Small intestine (tissue), 7 donors: ENCODE measurements at regions not wholly inside any gene's neighbourhood (a gene's known extent, or its start where the extent isn't known, plus 50 kb on each side); places are given as distances from the start of the nearest gene placed in this dataset.

Experiments
- DNase-seq, 2 donors: peaks; one replicate each; pipeline versions ENCODE4 v3.0.0 to v3.0.0-alpha.2; 2013
- FAIRE-seq: peaks from 2 replicates; lab custom pipeline; 2012; peaks lifted over from hg19 to GRCh38; lab: Jason Lieb, UNC
- H3K27ac ChIP-seq, 3 donors: one replicate each; pipeline ENCODE4 v1.5.1; 2013; ENCODE audit warnings: low read length in 2 of 3, mild to moderate bottlenecking in 2 of 3, control low read depth in 1 of 3, inconsistent platforms in 1 of 3, low read depth in 1 of 3, moderate library complexity in 1 of 3
- H3K27me3 ChIP-seq, 3 donors: one replicate each; pipeline ENCODE4 v1.6.1; 2013; ENCODE audit warnings: low read length in 3 of 3, inconsistent platforms in 1 of 3; ENCODE audit not compliant: control insufficient read depth in 3 of 3, insufficient read depth in 3 of 3
- H3K36me3 ChIP-seq, 3 donors: one replicate each; pipeline ENCODE4 v1.6.1; 2013; ENCODE audit warnings: low read length in 3 of 3, inconsistent platforms in 1 of 3, low read depth in 1 of 3, mild to moderate bottlenecking in 1 of 3, moderate library complexity in 1 of 3; ENCODE audit not compliant: control insufficient read depth in 3 of 3, insufficient read depth in 2 of 3
- H3K4me1 ChIP-seq, 3 donors: one replicate each; pipeline ENCODE4 v1.6.1; 2013; ENCODE audit warnings: low read length in 2 of 3, inconsistent platforms in 1 of 3, low read depth in 1 of 3, mild to moderate bottlenecking in 1 of 3, moderate library complexity in 1 of 3; ENCODE audit not compliant: control insufficient read depth in 3 of 3, insufficient read depth in 2 of 3
- H3K4me3 ChIP-seq, 3 donors: one replicate each; pipeline ENCODE4 v1.5.1; 2013; ENCODE audit warnings: low read length in 3 of 3, control low read depth in 1 of 3, inconsistent platforms in 1 of 3, low read depth in 1 of 3, mild to moderate bottlenecking in 1 of 3, moderate library complexity in 1 of 3
- H3K9me3 ChIP-seq, 2 donors: one replicate each; pipeline ENCODE4 v1.6.1; 2013; ENCODE audit warnings: low read depth in 1 of 2, low read length in 1 of 2; ENCODE audit not compliant: control insufficient read depth in 2 of 2, insufficient read depth in 1 of 2
- WGBS, 3 donors: extraction: QIAGEN DNeasy Blood & Tissue Kit; methylation state at CpG; one replicate each; pipeline ENCODE4 v1.1.7; 2013; 5-methylcytosine and 5-hydroxymethylcytosine counted together
- donor health status: healthy with polysubstance abuse.
- donor health status: control.
- donor health status: control.
- donor health status: Bipolar disorder and iron deficiency.
- donor health status: healthy.

DNA sequence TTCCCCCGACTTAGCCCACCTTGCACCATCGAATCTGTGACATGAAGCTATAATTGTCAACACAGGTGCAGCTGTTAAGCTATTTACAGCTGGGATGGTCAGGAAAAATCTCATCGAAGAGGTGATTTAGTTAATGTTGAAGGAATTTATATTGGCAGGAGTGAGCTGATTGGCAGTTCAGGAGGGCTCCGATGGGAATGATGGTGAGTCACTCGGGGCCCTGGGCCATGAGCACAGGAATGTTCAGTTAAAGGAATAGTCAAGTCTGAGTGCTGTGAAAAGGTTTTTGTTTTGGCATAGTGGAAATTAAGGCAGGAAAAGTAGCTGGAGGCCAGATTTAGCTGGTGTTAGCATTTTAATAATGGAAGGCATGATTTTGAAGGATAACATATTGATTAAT lies 95.7 kb downstream of the OXSM start:
- Histone ChIP-seq H3K4me1 (peaks cover 0 to 3% (median 0%) of the 10 kb centered on the region in 3 donors), H3K27ac (no peak overlapping the region), H3K9me3 (no peaks in the 10 kb centered on the region), H3K36me3 (no peaks in the 10 kb centered on the region), H3K27me3 (no peaks in the 10 kb centered on the region), H3K4me3 (no peak overlapping the region)
- DNase-seq (peak in 1 of 2 donors; percentile 9), FAIRE-seq (no peak)
- 28 to 68% (median 50%) methylated on average over 5 of the region's 5 CpGs for WGBS, 3 donors

DNA sequence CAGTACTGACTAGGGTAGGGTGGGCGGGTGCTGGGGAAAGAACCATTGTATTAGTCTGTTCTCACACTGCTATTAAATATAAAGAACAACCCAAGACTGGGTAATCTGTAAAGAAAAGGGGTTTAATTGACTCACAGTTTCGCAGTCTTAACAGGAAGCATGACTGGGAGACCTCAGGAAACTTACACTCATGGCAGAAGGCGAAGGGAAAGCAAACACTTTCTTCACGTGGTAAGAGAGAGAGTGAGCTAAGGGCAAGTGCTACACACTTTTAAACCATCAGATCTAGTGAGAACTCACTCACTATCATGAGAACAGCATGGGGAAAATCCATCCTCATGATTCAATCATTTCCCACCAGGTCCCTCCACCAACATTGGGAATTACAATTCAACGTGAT lies 98.0 kb downstream of the OXSM start:
- no peaks in the 10 kb centered on the region for H3K36me3 ChIP-seq
- FAIRE-seq: no peak
- no peak overlapping the region for H3K27ac ChIP-seq
- H3K4me1 ChIP-seq: peaks cover 0 to 3% (median 0%) of the 10 kb centered on the region in 3 donors
- no peak overlapping the region for H3K4me3 ChIP-seq
- DNase-seq: no peak
- no peaks in the 10 kb centered on the region for H3K9me3 ChIP-seq
- no peaks in the 10 kb centered on the region for H3K27me3 ChIP-seq
- 71 to 79% (median 74%) methylated on average over 5 of the region's 5 CpGs for WGBS, 3 donors

DNA sequence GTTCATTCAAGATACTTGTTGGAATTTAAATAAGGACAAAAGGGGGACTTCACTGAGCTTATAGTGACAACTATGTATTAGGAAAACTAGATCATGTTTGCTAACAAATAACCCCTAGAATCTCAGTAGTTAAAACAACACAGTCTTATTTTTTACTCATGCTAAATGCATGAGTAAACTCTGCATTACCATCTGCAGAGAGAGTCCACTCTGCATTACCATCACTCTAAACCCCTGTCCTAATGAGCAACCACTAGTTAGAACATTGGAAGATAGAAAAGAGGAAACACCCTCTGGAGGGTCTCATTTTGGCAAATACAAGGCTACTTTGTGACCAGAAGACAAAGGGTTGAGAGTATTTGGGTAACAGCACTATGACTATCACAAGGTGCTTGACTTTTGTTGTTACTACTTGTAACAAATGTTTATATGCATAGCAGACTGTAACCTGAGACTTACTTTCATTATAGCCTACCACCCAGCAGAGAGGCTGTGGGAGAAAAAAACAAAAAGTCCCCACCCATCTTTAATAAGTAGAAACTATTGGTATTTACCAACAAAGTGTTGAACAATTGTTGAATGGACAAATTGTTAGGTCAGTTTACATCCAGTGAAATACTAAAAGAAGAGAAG lies 99.1 kb downstream of the OXSM start:
- DNase-seq (no peak), FAIRE-seq (no peak)
- Histone ChIP-seq H3K4me3 (no peak overlapping the region), H3K36me3 (no peaks in the 10 kb centered on the region), H3K27ac (no peak overlapping the region), H3K9me3 (no peaks in the 10 kb centered on the region), H3K27me3 (no peaks in the 10 kb centered on the region), H3K4me1 (peaks cover 0 to 3% (median 0%) of the 10 kb centered on the region in 3 donors)

DNA sequence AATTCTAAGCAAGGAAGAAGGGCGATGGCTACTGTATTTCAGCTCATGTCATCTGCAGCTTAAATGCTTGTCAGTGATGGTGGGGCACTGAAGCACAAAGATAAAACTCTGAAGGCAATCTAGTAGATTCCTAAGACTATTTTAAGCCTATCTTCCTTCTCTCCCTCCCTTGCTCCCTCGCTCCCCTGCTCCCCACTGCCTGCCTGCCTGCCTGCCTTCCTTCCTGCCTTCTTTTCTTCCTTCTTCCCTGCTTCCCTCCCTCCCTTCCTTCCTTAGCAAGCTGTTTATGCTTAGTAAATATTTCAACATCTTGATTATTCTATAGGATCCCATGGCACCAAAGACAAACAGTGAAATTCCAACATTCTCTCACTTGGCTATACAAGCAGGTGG lies 99.6 kb downstream of the OXSM start:
- Histone ChIP-seq H3K9me3 (no peaks in the 10 kb centered on the region), H3K27ac (no peak overlapping the region), H3K4me3 (no peak overlapping the region), H3K36me3 (no peaks in the 10 kb centered on the region), H3K27me3 (no peaks in the 10 kb centered on the region), H3K4me1 (peaks cover 0 to 3% (median 0%) of the 10 kb centered on the region in 3 donors)
- DNase-seq (no peak), FAIRE-seq (no peak)
- WGBS, 3 donors: 75 to 90% (median 79%) methylated on average over 2 of the region's 2 CpGs

DNA sequence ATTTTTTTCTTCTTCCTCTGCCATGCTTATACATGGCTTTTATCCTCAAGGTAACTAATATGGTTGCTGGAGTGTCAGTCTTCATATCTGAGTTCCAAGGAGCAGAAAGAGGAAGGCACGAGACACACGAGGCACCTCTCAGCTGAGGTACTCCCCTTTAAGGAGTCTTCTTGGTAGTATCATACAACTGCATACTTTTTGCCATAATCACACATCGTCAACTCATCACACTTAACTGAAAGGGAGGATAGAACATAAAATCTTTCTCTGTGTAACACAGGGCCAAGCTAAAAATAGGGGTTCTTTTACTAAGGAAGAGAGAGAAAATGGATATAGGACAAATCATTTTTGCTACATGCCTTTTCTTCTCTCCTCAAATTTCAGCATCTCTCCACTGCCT lies 104.2 kb downstream of the OXSM start:
- 71 to 92% (median 88%) methylated on average over 3 of the region's 3 CpGs for WGBS, 3 donors
- Histone ChIP-seq H3K27ac (no peak overlapping the region), H3K9me3 (no peaks in the 10 kb centered on the region), H3K27me3 (no peaks in the 10 kb centered on the region), H3K4me1 (no peaks in the 10 kb centered on the region), H3K36me3 (no peaks in the 10 kb centered on the region), H3K4me3 (no peak overlapping the region)
- DNase-seq (no peak), FAIRE-seq (no peak)

DNA sequence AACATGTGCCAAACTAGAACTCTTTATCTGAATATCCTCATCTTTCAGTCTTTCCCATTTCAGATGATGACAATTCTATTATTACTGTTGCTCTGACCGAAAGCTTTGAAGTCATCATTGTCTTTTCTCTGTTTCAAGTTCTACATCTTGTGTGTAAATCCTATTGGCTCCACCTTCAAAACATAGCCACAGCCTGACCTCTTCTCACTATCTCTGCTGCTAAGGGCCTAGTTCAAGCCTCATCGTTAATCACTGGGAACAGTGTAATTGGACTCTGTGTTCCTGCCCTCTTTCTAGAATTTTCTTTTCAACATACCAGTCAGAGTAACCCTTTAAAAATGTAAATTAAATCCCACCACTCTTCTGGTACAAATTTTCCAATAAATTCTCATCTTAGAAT lies 105.1 kb downstream of the OXSM start:
- H3K27ac ChIP-seq: no peak overlapping the region
- no peak for DNase-seq
- 89 to 94% (median 90%) methylated on average over 2 of the region's 2 CpGs for WGBS, 3 donors
- peaks cover 0 to 1% (median 0%) of the 10 kb centered on the region in 3 donors for H3K27me3 ChIP-seq
- no peaks in the 10 kb centered on the region for H3K4me1 ChIP-seq
- H3K9me3 ChIP-seq: no peaks in the 10 kb centered on the region
- no peak for FAIRE-seq
- no peak overlapping the region for H3K4me3 ChIP-seq
- no peaks in the 10 kb centered on the region for H3K36me3 ChIP-seq

DNA sequence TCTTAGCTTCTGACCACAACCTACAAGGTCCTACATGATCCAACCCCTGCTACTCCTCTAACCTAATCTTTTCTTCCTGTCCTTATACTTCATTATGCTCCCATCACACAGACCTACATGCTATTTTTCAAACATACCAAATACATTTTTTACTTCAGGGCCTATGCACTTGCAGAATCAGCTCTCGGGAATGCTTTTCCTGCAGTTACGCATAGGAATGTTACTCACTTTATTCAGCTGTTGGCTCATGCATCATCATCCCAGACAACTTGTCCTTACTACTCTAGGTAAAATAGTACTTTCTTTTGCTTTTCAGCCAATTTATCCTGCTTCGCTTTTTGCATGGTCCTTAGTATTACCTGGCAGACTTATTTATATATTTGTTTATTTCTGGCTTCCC lies 105.6 kb downstream of the OXSM start:
- H3K36me3 ChIP-seq: no peaks in the 10 kb centered on the region
- WGBS, 3 donors: 91 to 94% (median 93%) methylated on average over 3 of the region's 3 CpGs
- no peaks in the 10 kb centered on the region for H3K4me1 ChIP-seq
- FAIRE-seq (no peak), DNase-seq (no peak)
- H3K9me3 ChIP-seq: no peaks in the 10 kb centered on the region
- no peak overlapping the region for H3K27ac ChIP-seq
- peaks cover 0 to 2% (median 0%) of the 10 kb centered on the region in 3 donors for H3K27me3 ChIP-seq
- no peak overlapping the region for H3K4me3 ChIP-seq

DNA sequence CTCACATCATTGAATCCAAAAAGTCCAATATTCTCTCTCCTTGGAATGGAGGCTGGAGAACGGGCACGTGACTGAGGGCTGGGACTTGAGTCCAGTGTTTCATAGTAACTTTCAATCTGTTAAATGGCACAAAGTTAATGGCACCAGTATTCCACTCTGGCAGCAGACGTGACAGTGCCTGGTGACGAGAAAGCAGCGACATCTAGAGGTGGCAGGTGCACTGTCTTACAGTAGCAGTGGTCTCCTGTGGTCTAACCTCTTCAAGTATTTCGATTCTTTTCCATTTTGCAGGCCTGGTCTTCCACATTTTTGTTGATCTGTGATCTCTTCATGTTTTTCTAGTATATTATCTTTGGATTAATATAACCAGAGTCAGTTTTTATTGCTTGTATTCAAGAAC lies 107.1 kb downstream of the OXSM start:
- H3K27me3 ChIP-seq: peaks cover 0 to 2% (median 0%) of the 10 kb centered on the region in 3 donors
- DNase-seq (no peak), FAIRE-seq (no peak)
- H3K27ac ChIP-seq: no peak overlapping the region
- no peaks in the 10 kb centered on the region for H3K36me3 ChIP-seq
- H3K4me1 ChIP-seq: no peaks in the 10 kb centered on the region
- H3K4me3 ChIP-seq: no peak overlapping the region
- H3K9me3 ChIP-seq: no peaks in the 10 kb centered on the region
- 63 to 75% (median 73%) methylated on average over 6 of the region's 6 CpGs for WGBS, 3 donors
